HG03060 (cell line): ENCODE measurements at regions not wholly inside any gene's neighbourhood (a gene's known extent, or its start where the extent isn't known, plus 50 kb on each side); places are given as distances from the start of the nearest gene placed in this dataset.
"Not testable (repeated sequence)": the region's sequence is repeated elsewhere in the genome, so short reads cannot be mapped to it uniquely, and the experiment has no call there.

Source experiments
- ATAC-seq: cut with Tn5 transposase; IDR thresholded peaks from one replicate; pipeline ENCODE4 v1.9.1; 2021; ENCODE audit warnings: low read depth, moderate number of reproducible peaks; ENCODE audit not compliant: unreplicated experiment

- ATAC-seq = no peak
Observed at GRCh38 chr17:71753070-71753469, 367.8 kb upstream of the SOX9 start.

GRCh38 chr17:71757156-71757555, 363.7 kb upstream of the SOX9 start:
- no peak for ATAC-seq

- no peak for ATAC-seq
Observed at GRCh38 chr17:71757956-71758355, 362.9 kb upstream of the SOX9 start.

- no peak for ATAC-seq
Observed at GRCh38 chr17:71759422-71760060, 361.3 kb upstream of the SOX9 start.

- no peak for ATAC-seq
Observed at GRCh38 chr17:71760062-71760720, 360.6 kb upstream of the SOX9 start.

- no peak for ATAC-seq
Observed at GRCh38 chr17:71762526-71762925, 358.3 kb upstream of the SOX9 start.

GRCh38 chr17:71764505-71764904, 356.3 kb upstream of the SOX9 start:
- ATAC-seq = no peak

GRCh38 chr17:71765437-71765836, 355.4 kb upstream of the SOX9 start:
- no peak for ATAC-seq

- no peak for ATAC-seq
Observed at GRCh38 chr17:71769850-71770249, 351.0 kb upstream of the SOX9 start.

GRCh38 chr17:71777048-71777640, 343.7 kb upstream of the SOX9 start:
- no peak for ATAC-seq

- ATAC-seq = no peak
Observed at GRCh38 chr17:71779482-71779881, 341.3 kb upstream of the SOX9 start.

- no peak for ATAC-seq
Observed at GRCh38 chr17:71780596-71780995, 340.2 kb upstream of the SOX9 start.

GRCh38 chr17:71782021-71782420, 338.8 kb upstream of the SOX9 start:
- ATAC-seq = not testable (repeated sequence)

GRCh38 chr17:71790791-71791190, 330.0 kb upstream of the SOX9 start:
- no peak for ATAC-seq

- no peak for ATAC-seq
Observed at GRCh38 chr17:71791311-71791710, 329.5 kb upstream of the SOX9 start.

- no peak for ATAC-seq
Observed at GRCh38 chr17:71792966-71793365, 327.9 kb upstream of the SOX9 start.

- no peak for ATAC-seq
Observed at GRCh38 chr17:71793518-71793917, 327.3 kb upstream of the SOX9 start.

GRCh38 chr17:71798701-71799100, 322.1 kb upstream of the SOX9 start:
- no peak for ATAC-seq

- ATAC-seq = no peak
Observed at GRCh38 chr17:71799657-71800056, 321.2 kb upstream of the SOX9 start.

GRCh38 chr17:71801301-71801700, 319.5 kb upstream of the SOX9 start:
- no peak for ATAC-seq

- ATAC-seq = no peak
Observed at GRCh38 chr17:71802663-71803062, 318.2 kb upstream of the SOX9 start.

- no peak for ATAC-seq
Observed at GRCh38 chr17:71803656-71804284, 317.1 kb upstream of the SOX9 start.
